Activated CD8-positive, alpha-beta T cell treated with anti-CD3 and anti-CD28 coated beads for 36 hours (primary cell): ENCODE measurements at regions not wholly inside any gene's neighbourhood (a gene's known extent, or its start where the extent isn't known, plus 50 kb on each side); places are given as distances from the start of the nearest gene placed in this dataset.

ENCODE experiments used
- ATAC-seq: fragments of 200-7000 bp; cut with Tn5 transposase; one replicate; pipeline ENCODE4 v1.10.0; 2021; ENCODE audit warnings: mild to moderate bottlenecking, moderate library complexity
- CTCF ChIA-PET: fragments of 350-600 bp; sonication (Branson Sonifier 250); formaldehyde crosslinking; loops from one replicate; lab custom pipeline; 2021; ENCODE audit warnings: antibody characterized with exemption; lab: Charles Lee
- POLR2A ChIA-PET: fragments of 350-600 bp; sonication (Branson Sonifier 250); formaldehyde crosslinking; loops from one replicate; lab custom pipeline; 2021; ENCODE audit warnings: antibody characterized with exemption; lab: Charles Lee
- DNase-seq: peaks from one replicate; pipeline ENCODE4 v3.0.0-alpha.2; 2020
- H3K27ac Mint-ChIP-seq: one replicate; pipeline ENCODE4 v1.8.0; 2021; ENCODE audit warnings: mild to moderate bottlenecking, mixed read lengths
- H3K27me3 Mint-ChIP-seq: one replicate; pipeline ENCODE4 v1.8.0; 2021; ENCODE audit warnings: mixed read lengths
- H3K36me3 Mint-ChIP-seq: one replicate; pipeline ENCODE4 v1.8.0; 2021; ENCODE audit warnings: low read depth, mixed read lengths
- H3K4me1 Mint-ChIP-seq: one replicate; pipeline ENCODE4 v1.8.0; 2021; ENCODE audit warnings: low read depth, mixed read lengths
- H3K4me3 Mint-ChIP-seq: one replicate; pipeline ENCODE4 v1.8.0; 2021; ENCODE audit warnings: mild to moderate bottlenecking, moderate library complexity, mixed read lengths
- H3K9me3 Mint-ChIP-seq: one replicate; pipeline ENCODE4 v1.8.0; 2021; ENCODE audit warnings: mixed read lengths
- intact Hi-C: fragments of 100-400 bp; cut with micrococcal nuclease; formaldehyde crosslinking; loops from one replicate; pipeline ENCODE4 v1.10.0; 2022
- TF ChIP-seq, protein P1 (sequence below): fragments of 200-600 bp; IDR thresholded peaks from one replicate; pipeline ENCODE4 v1.8.0; 2022; ENCODE audit warnings: antibody characterized with exemption, mild to moderate bottlenecking

DNA sequence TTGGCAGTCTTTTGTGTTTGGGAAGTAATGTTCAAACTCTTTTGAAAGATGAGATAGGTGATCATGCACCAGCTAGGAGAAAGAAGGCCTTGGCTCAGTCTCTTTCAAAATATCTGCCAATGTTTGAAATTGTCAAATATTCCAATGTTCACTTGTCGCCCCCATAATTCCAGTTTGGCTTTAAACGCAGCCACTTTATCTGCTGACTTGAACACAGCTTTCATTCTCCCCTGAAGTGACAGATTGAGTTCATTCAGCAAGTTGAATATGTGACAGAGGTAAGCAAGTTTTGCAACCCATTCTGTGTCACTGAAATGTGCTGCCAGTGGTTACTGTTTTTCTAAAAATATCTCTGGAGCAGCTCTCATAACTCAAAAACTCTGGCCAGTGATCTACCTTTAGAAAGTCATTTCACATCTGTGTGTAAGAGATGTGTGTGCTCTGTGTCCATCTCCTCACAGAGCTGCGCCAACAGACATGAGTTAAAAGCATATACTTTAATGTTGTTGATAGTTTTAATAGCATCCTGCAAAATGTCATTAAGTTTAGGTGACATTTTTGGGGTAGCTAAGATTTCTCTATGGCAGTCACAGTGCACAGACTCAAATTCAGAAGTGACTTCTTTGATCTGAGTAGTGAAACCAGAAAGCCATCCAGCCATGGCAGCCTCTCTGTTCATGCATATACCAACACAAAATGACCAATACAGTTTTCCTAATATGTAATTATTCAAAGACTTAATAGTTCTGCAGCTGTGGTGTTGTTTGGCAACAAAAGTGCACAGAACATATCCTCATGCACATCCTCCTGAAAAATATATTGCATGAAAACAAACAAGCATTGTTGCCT lies 614.3 kb upstream of the MIS18BP1 start:
- Mint-ChIP-seq H3K27ac (no peak overlapping the region), H3K4me3 (no peak overlapping the region), H3K4me1 (no peaks in the 10 kb centered on the region), H3K27me3 (no peaks in the 10 kb centered on the region), H3K36me3 (no peaks in the 10 kb centered on the region), H3K9me3 (peaks cover 25% of the 10 kb centered on the region)
- intact Hi-C loops, result no loop called here
- ATAC-seq, result no peak
- ChIA-PET CTCF (interaction anchor here (1.6 kb wide), 1 partner anchor 16 kb away, joined by 3 read pairs; no protein-coding TSS in a partner anchor), POLR2A (no interaction called here)
- no peak for DNase-seq
- TF ChIP-seq, protein P1, sequence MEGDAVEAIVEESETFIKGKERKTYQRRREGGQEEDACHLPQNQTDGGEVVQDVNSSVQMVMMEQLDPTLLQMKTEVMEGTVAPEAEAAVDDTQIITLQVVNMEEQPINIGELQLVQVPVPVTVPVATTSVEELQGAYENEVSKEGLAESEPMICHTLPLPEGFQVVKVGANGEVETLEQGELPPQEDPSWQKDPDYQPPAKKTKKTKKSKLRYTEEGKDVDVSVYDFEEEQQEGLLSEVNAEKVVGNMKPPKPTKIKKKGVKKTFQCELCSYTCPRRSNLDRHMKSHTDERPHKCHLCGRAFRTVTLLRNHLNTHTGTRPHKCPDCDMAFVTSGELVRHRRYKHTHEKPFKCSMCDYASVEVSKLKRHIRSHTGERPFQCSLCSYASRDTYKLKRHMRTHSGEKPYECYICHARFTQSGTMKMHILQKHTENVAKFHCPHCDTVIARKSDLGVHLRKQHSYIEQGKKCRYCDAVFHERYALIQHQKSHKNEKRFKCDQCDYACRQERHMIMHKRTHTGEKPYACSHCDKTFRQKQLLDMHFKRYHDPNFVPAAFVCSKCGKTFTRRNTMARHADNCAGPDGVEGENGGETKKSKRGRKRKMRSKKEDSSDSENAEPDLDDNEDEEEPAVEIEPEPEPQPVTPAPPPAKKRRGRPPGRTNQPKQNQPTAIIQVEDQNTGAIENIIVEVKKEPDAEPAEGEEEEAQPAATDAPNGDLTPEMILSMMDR, result no peak

DNA sequence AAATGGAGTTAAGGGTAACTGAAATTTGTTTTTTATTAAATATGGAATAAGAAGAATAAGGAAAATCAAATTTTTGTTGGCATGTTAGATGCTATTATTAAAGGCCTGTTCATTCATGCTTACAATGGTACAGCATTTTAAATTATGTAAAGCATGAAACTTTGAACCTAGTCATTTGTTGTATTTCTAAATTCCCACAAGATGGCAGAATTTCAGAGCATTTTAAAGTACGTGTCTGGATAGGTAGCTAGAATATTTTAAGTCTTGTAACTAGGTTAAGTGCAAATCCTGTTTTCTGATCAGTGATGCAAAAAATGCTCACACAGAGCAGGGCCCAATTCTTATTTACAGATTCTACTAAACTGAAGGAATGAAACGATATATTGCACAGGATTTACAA lies 585.6 kb upstream of the MIS18BP1 start:
- Mint-ChIP-seq H3K9me3 (peaks cover 8% of the 10 kb centered on the region), H3K27ac (no peak overlapping the region), H3K36me3 (no peaks in the 10 kb centered on the region), H3K4me3 (no peak overlapping the region), H3K4me1 (no peaks in the 10 kb centered on the region), H3K27me3 (no peaks in the 10 kb centered on the region)
- CTCF ChIA-PET, result no interaction called here
- TF ChIP-seq, protein P1, result no peak
- ATAC-seq (no peak), DNase-seq (no peak)
- intact Hi-C loops, result no loop called here
- POLR2A ChIA-PET, result no interaction called here

DNA sequence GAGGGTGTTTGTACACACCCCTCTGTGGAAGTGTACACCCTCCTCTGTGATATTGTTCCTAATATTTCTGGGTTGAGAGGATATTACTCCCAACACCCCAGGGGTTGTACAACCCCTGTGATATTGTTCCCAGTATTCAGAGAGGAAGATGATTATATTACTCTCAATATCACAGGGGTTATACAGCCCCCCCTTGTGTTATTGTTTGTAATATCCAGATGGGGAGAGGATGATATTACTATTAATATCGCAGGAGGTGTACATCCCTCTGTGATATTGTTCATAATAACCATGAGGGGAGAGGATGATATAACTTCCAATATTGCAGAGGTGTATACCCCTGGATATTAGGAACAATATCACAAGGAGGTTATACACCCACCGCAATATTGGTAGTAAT lies 566.1 kb upstream of the MIS18BP1 start:
- no peak overlapping the region for H3K4me3 Mint-ChIP-seq
- TF ChIP-seq, protein P1, result no peak
- POLR2A ChIA-PET, result no interaction called here
- H3K27ac Mint-ChIP-seq, result no peak overlapping the region
- ATAC-seq (no peak), DNase-seq (no peak)
- no peaks in the 10 kb centered on the region for H3K9me3 Mint-ChIP-seq
- CTCF ChIA-PET, result no interaction called here
- intact Hi-C loops, result no loop called here
- H3K4me1 Mint-ChIP-seq, result no peaks in the 10 kb centered on the region
- H3K27me3 Mint-ChIP-seq, result no peaks in the 10 kb centered on the region
- H3K36me3 Mint-ChIP-seq, result no peaks in the 10 kb centered on the region

DNA sequence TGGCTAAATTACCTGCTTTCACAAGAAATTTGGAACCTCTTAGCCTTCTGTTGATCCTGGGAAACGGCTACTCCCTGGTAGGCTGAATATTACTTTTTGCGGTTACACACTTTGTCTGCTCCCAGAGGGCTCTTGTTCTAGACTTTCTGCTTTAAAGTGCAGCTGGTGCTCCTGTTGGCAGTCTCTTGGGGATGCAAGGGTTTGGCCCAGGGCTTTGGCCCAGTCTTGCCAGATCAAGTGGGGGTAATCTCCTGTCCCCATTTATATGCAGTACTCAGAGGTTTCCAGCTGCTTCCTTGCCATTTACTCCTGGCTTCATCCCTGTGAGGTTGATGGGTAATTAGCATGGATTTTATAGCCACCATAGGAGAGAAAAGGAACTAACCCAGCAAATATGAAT lies 558.2 kb upstream of the MIS18BP1 start:
- DNase-seq (no peak), ATAC-seq (no peak)
- Mint-ChIP-seq H3K4me1 (no peaks in the 10 kb centered on the region), H3K27me3 (no peaks in the 10 kb centered on the region), H3K9me3 (no peaks in the 10 kb centered on the region), H3K4me3 (no peak overlapping the region), H3K36me3 (no peaks in the 10 kb centered on the region), H3K27ac (no peak overlapping the region)
- intact Hi-C loops, result no loop called here
- TF ChIP-seq, protein P1, result no peak
- ChIA-PET POLR2A (no interaction called here), CTCF (interaction anchor here (1.1 kb wide), 1 partner anchor 11 kb away, joined by 3 read pairs; no protein-coding TSS in a partner anchor)

DNA sequence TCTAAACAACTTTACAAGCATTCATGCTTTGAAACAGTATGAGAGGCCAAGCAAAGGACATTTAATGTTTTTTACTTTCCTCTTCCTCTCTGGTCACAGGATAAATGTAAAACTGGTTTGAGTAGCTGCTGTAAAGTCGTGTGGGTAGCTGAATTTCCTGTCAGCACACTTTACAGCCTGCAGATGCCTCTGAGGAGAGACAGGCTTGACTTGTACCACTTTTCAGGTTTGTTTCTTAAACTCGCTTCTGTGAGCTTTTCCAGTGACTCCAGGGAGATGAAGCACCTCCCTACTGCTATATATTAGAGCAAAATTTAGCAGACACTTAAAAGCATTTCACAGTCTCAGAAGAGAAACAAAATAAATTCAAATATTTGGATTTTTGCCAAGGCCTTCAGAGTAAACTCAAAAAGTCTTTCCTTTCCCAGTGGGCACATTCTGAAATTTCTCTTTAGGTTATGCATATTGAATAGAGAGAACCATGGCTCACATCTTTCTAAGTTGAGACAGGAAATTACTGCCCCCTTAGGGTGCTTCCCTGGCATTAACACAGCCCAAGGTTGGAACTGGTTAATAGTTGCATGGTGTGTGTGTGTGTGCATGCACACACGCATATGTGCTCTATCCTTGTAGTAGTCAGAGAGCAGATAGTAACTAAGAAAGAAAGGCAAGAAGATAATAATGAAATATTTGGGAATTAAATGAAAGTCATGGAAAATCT lies 557.3 kb upstream of the MIS18BP1 start:
- H3K36me3 Mint-ChIP-seq, result no peaks in the 10 kb centered on the region
- ChIA-PET POLR2A (no interaction called here), CTCF (no interaction called here)
- H3K27me3 Mint-ChIP-seq, result no peaks in the 10 kb centered on the region
- H3K4me1 Mint-ChIP-seq, result no peaks in the 10 kb centered on the region
- H3K9me3 Mint-ChIP-seq, result no peaks in the 10 kb centered on the region
- H3K4me3 Mint-ChIP-seq, result no peak overlapping the region
- H3K27ac Mint-ChIP-seq, result no peak overlapping the region
- DNase-seq (no peak), ATAC-seq (no peak)
- intact Hi-C loops, result no loop called here
- TF ChIP-seq, protein P1, result no peak
